ENCODE measurements at regions not wholly inside any gene's neighbourhood (a gene's known extent, or its start where the extent isn't known, plus 50 kb on each side); places are given as distances from the start of the nearest gene placed in this dataset.

GRCh38 chr7:18081617-18082016, 54.0 kb upstream of the PRPS1L1 start:
- DNase-seq (ENCODE audit: low read depth in 2 of 2), result no peak

- DNase-seq (ENCODE audit: low read depth in 2 of 2), result no peak
These were observed 54.5 kb upstream of the PRPS1L1 start for GRCh38 chr7:18082169-18082568.

GRCh38 chr7:18086165-18087025, 58.7 kb upstream of the PRPS1L1 start:
- no peak for DNase-seq (ENCODE audit: low read depth in 2 of 2)

- no peak for DNase-seq (ENCODE audit: low read depth in 2 of 2)
These were observed 59.5 kb upstream of the PRPS1L1 start for GRCh38 chr7:18087026-18087686.

GRCh38 chr7:18087687-18088078, 60.0 kb upstream of the PRPS1L1 start:
- no peak for DNase-seq (ENCODE audit: low read depth in 2 of 2)

- DNase-seq (ENCODE audit: low read depth in 2 of 2), result no peak
These were observed 68.4 kb upstream of the PRPS1L1 start for GRCh38 chr7:18096087-18096486.

GRCh38 chr7:18102576-18102975, 74.9 kb upstream of the PRPS1L1 start:
- no peak for DNase-seq (ENCODE audit: low read depth in 2 of 2)

- no peak for DNase-seq (ENCODE audit: low read depth in 2 of 2)
These were observed 76.0 kb upstream of the PRPS1L1 start for GRCh38 chr7:18103436-18104218.

GRCh38 chr7:18109762-18110161, 82.1 kb upstream of the PRPS1L1 start:
- peak; percentile 26 to 47 for DNase-seq (ENCODE audit: low read depth in 2 of 2)

GRCh38 chr7:18116661-18117060, 89.0 kb upstream of the PRPS1L1 start:
- DNase-seq (ENCODE audit: low read depth in 2 of 2), result no peak

GRCh38 chr7:18117482-18117881, 89.8 kb upstream of the PRPS1L1 start:
- DNase-seq (ENCODE audit: low read depth in 2 of 2), result peak in 1 of 2 experiments; percentile 14

- DNase-seq (ENCODE audit: low read depth in 2 of 2), result no peak
These were observed 92.3 kb upstream of the PRPS1L1 start for GRCh38 chr7:18119985-18120384.

- DNase-seq (ENCODE audit: low read depth in 2 of 2), result no peak
These were observed 96.0 kb upstream of the PRPS1L1 start for GRCh38 chr7:18123508-18124239.

- DNase-seq (ENCODE audit: low read depth in 2 of 2), result peak; percentile 84 to 91
These were observed 97.8 kb upstream of the PRPS1L1 start for GRCh38 chr7:18125476-18125875.

GRCh38 chr7:18126281-18126680, 98.6 kb upstream of the PRPS1L1 start:
- no peak for DNase-seq (ENCODE audit: low read depth in 2 of 2)

GRCh38 chr7:18128846-18129245, 101.2 kb upstream of the PRPS1L1 start:
- no peak for DNase-seq (ENCODE audit: low read depth in 2 of 2)

GRCh38 chr7:18132811-18133210, 105.2 kb upstream of the PRPS1L1 start:
- no peak for DNase-seq (ENCODE audit: low read depth in 2 of 2)

- no peak for DNase-seq (ENCODE audit: low read depth in 2 of 2)
These were observed 106.3 kb upstream of the PRPS1L1 start for GRCh38 chr7:18133921-18134320.

- no peak for DNase-seq (ENCODE audit: low read depth in 2 of 2)
These were observed 113.3 kb upstream of the PRPS1L1 start for GRCh38 chr7:18140943-18141342.

- DNase-seq (ENCODE audit: low read depth in 2 of 2), result no peak
These were observed 116.5 kb upstream of the PRPS1L1 start for GRCh38 chr7:18144166-18144565.

GRCh38 chr7:18145160-18145559, 117.5 kb upstream of the PRPS1L1 start:
- no peak for DNase-seq (ENCODE audit: low read depth in 2 of 2)

- DNase-seq (ENCODE audit: low read depth in 2 of 2), result no peak
These were observed 123.8 kb upstream of the PRPS1L1 start for GRCh38 chr7:18151422-18151821.

All from fibroblast of skin of left biceps (primary cell).